Left ventricle myocardium inferior (tissue), 1 donor: ENCODE measurements at regions not wholly inside any gene's neighbourhood (a gene's known extent, or its start where the extent isn't known, plus 50 kb on each side); places are given as distances from the start of the nearest gene placed in this dataset.

Experiments used
- DNase-seq: peaks from one replicate; pipeline ENCODE4 v3.0.0-alpha.2; 2020
- H3K27ac ChIP-seq: fragments of 200-600 bp; replicated peaks from 2 replicates; pipeline ENCODE4 v1.8.0; 2021
- H3K27me3 ChIP-seq: fragments of 200-600 bp; 2 replicates; pipeline ENCODE4 v1.8.0; 2021; ENCODE audit warnings: low read depth
- H3K36me3 ChIP-seq: fragments of 200-600 bp; 2 replicates; pipeline ENCODE4 v1.8.0; 2021
- H3K4me1 ChIP-seq: fragments of 200-600 bp; 2 replicates; pipeline ENCODE4 v1.8.0; 2021
- H3K4me3 ChIP-seq: fragments of 200-600 bp; 2 replicates; pipeline ENCODE4 v1.8.0; 2021; ENCODE audit warnings: mild to moderate bottlenecking, moderate library complexity
- H3K9me3 ChIP-seq: fragments of 200-600 bp; replicated peaks from 2 replicates; pipeline ENCODE4 v1.8.0; 2021
- CTCF ChIP-seq: fragments of 200-600 bp; IDR thresholded peaks from 2 replicates; pipeline ENCODE4 v1.8.0; 2021; ENCODE audit warnings: antibody characterized with exemption, mild to moderate bottlenecking, borderline replicate concordance
- intact Hi-C: fragments of 100-400 bp; cut with micrococcal nuclease; formaldehyde crosslinking; loops from one replicate; pipeline ENCODE4 v1.11.0; 2022
- donor health status: DM: no; HTN: yes; CAD: no; lungs with severe emphysema.

GRCh38 chr12:125978286-125978685 lies 913.1 kb downstream of the AACS start:
- Histone ChIP-seq H3K4me3 (no peak overlapping the region), H3K9me3 (no peaks in the 10 kb centered on the region), H3K27me3 (peaks cover 4% of the 10 kb centered on the region), H3K36me3 (no peaks in the 10 kb centered on the region), H3K27ac (no peak overlapping the region), H3K4me1 (peaks cover 3% of the 10 kb centered on the region)
- TF ChIP-seq CTCF = no peak
- no peak for DNase-seq
- intact Hi-C loops = no loop called here

- Histone ChIP-seq H3K4me3 (no peak overlapping the region), H3K27ac (no peak overlapping the region), H3K36me3 (no peaks in the 10 kb centered on the region), H3K27me3 (peaks cover 38% of the 10 kb centered on the region), H3K4me1 (peaks cover 14% of the 10 kb centered on the region), H3K9me3 (no peaks in the 10 kb centered on the region)
- TF ChIP-seq CTCF = no peak
- intact Hi-C loops = no loop called here
- DNase-seq = no peak
These were observed 916.5 kb downstream of the AACS start for GRCh38 chr12:125981610-125982253.

- Histone ChIP-seq H3K36me3 (no peaks in the 10 kb centered on the region), H3K4me3 (peak overlapping the region; percentile 65), H3K4me1 (peaks cover 14% of the 10 kb centered on the region), H3K27ac (no peak overlapping the region), H3K9me3 (no peaks in the 10 kb centered on the region), H3K27me3 (peaks cover 46% of the 10 kb centered on the region)
- DNase-seq = no peak
- no peak for TF ChIP-seq CTCF
- intact Hi-C loops = no loop called here
These were observed 918.0 kb downstream of the AACS start for GRCh38 chr12:125983094-125983783.

- DNase-seq = no peak
- Histone ChIP-seq H3K27me3 (peaks cover 51% of the 10 kb centered on the region), H3K4me3 (peak overlapping the region; percentile 65), H3K27ac (no peak overlapping the region), H3K4me1 (peaks cover 14% of the 10 kb centered on the region), H3K9me3 (no peaks in the 10 kb centered on the region), H3K36me3 (no peaks in the 10 kb centered on the region)
- TF ChIP-seq CTCF = peak; percentile 20
- intact Hi-C loops = no loop called here
These were observed 918.7 kb downstream of the AACS start for GRCh38 chr12:125983784-125984500.

- Histone ChIP-seq H3K27me3 (peaks cover 59% of the 10 kb centered on the region), H3K27ac (no peak overlapping the region), H3K4me3 (no peak overlapping the region), H3K4me1 (peaks cover 9% of the 10 kb centered on the region), H3K9me3 (no peaks in the 10 kb centered on the region), H3K36me3 (no peaks in the 10 kb centered on the region)
- intact Hi-C loops = no loop called here
- TF ChIP-seq CTCF = no peak
- DNase-seq = no peak
These were observed 923.3 kb downstream of the AACS start for GRCh38 chr12:125988545-125988944.
